ENCODE measurements at regions not wholly inside any gene's neighbourhood (a gene's known extent, or its start where the extent isn't known, plus 50 kb on each side); places are given as distances from the start of the nearest gene placed in this dataset.
"Not testable (repeated sequence)": the region's sequence is repeated elsewhere in the genome, so short reads cannot be mapped to it uniquely, and the experiment has no call there.

DNA sequence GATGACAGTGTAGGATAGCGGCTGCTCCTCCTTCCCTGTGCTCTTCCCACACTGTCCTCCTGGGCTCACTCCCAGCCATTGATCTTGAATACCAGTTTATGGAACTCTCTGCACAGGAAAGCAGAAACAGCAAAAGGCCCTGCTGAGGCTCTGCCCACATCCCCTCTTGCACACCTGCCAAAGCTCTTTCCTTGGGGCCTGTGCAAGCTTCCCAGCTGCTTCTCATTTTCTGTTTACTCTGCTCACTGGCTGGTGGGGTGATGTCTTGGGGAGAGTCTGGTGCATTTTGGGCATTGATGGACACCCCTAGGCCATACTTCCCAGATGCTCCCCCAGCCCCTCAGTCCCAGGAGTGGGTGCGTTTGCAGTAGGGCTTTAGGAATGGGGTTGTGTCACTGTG is 361.8 kb downstream of the TMEM121 start:
- Histone ChIP-seq H3K27ac (ENCODE audit: insufficient read depth, low read length, poor library complexity, severe bottlenecking) (no peak overlapping the region), H3K9me3 (ENCODE audit: control insufficient read depth, low read length) (no peaks in the 10 kb centered on the region), H3K4me3 (ENCODE audit: insufficient read depth, low read depth, low read length, poor library complexity, severe bottlenecking) (no peak overlapping the region), H3K4me1 (ENCODE audit: control insufficient read depth, insufficient read depth, low read length, poor library complexity, severe bottlenecking) (no peaks in the 10 kb centered on the region), H3K27me3 (replicated peaks; ENCODE audit: control insufficient read depth, insufficient read depth, low read length, poor library complexity, severe bottlenecking) (no peaks in the 10 kb centered on the region), H3K36me3 (ENCODE audit: control insufficient read depth, insufficient read depth, low read length) (no peaks in the 10 kb centered on the region)
- DNase-seq: no peak

DNA sequence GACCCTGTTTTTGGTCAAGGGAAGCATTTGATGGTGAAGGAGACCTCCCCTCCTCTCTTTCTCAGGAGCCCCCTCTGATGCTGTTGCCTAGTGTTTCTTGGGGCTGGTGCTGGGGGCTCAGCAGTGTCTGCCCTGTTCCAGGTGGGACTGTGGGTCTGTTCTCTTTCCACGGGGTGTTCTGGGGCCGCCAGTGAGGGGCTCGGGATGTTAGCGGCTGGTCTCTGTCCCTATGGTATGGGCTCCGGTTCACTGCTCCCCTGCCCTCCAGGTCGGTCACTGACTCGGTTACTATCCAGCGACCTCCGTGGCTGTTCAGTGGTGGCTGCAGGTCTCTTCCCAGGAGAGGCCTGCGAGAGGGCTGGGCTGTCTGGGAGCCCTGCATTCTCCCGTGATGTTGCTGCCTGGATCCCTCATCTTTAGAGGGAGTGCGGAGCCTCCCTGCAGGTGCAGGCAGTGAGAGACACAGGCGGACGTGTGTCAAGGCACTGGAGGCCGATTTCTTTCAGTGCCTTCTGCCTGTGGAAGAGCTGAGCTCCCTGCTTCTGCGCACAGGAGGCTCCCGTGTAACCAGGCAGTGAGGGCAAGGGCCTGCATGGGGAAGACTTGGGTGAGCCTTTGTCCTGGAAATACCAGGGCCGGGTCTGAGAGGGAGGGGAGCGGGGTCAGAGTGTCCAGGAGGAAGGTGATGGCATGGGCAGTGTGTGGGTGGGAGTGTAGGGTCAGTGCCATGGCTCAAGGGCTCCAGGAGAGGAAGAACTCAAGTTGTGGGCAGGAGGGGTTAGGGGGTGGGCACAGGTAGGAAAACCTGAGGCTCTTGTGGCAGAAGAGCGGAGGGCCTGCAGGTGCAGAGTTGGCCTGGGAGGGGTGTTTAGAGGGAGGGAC is 362.6 kb downstream of the TMEM121 start:
- no peaks in the 10 kb centered on the region for H3K9me3 ChIP-seq (ENCODE audit: control insufficient read depth, low read length)
- no peak for DNase-seq
- H3K27ac ChIP-seq (ENCODE audit: insufficient read depth, low read length, poor library complexity, severe bottlenecking): no peak overlapping the region
- no peaks in the 10 kb centered on the region for H3K36me3 ChIP-seq (ENCODE audit: control insufficient read depth, insufficient read depth, low read length)
- no peaks in the 10 kb centered on the region for H3K27me3 ChIP-seq (replicated peaks; ENCODE audit: control insufficient read depth, insufficient read depth, low read length, poor library complexity, severe bottlenecking)
- no peaks in the 10 kb centered on the region for H3K4me1 ChIP-seq (ENCODE audit: control insufficient read depth, insufficient read depth, low read length, poor library complexity, severe bottlenecking)
- no peak overlapping the region for H3K4me3 ChIP-seq (ENCODE audit: insufficient read depth, low read depth, low read length, poor library complexity, severe bottlenecking)

DNA sequence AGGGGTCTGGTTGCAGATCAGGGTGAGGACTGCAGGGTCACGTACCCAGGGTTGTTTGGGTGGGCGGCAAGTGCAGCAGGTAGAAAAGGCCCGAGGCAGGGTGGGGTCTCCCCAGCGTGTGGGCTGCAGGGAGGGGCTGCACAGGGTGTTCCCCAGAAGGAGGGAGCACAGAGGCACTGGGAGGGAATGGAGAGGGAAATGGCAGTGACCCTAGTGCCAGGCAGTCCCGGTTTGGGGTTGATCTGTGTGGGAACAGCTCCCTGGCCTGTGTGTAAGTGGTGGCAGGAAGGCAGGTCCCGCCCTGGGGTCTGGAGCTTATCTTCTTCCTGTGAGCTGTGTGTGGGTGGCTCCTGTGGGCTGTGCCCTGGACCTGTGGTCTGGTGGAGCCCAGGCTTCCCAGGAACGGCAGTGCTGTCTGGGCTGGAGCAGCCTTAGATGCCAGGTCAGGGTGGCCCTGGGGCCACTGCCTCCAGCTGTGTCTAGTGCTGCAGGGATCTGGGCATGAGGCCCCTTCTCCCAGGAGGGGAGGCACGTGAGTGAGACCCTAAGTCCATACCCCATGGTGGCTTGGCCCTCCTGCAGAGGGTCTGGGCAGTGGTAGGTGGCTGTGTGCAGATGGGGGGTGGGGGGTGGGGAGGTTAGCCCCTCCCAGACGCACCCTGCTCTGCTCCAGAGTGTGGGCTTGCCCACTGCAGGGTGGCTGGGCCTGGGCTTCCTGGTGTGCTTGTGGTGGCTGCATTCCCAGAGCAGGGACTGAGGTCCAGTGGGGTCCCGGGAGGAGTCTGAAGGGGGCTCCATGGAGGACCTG is 363.5 kb downstream of the TMEM121 start:
- no peak overlapping the region for H3K27ac ChIP-seq (ENCODE audit: insufficient read depth, low read length, poor library complexity, severe bottlenecking)
- no peaks in the 10 kb centered on the region for H3K36me3 ChIP-seq (ENCODE audit: control insufficient read depth, insufficient read depth, low read length)
- H3K4me3 ChIP-seq (ENCODE audit: insufficient read depth, low read depth, low read length, poor library complexity, severe bottlenecking): no peak overlapping the region
- no peak for DNase-seq
- no peaks in the 10 kb centered on the region for H3K9me3 ChIP-seq (ENCODE audit: control insufficient read depth, low read length)
- no peaks in the 10 kb centered on the region for H3K4me1 ChIP-seq (ENCODE audit: control insufficient read depth, insufficient read depth, low read length, poor library complexity, severe bottlenecking)
- no peaks in the 10 kb centered on the region for H3K27me3 ChIP-seq (replicated peaks; ENCODE audit: control insufficient read depth, insufficient read depth, low read length, poor library complexity, severe bottlenecking)

DNA sequence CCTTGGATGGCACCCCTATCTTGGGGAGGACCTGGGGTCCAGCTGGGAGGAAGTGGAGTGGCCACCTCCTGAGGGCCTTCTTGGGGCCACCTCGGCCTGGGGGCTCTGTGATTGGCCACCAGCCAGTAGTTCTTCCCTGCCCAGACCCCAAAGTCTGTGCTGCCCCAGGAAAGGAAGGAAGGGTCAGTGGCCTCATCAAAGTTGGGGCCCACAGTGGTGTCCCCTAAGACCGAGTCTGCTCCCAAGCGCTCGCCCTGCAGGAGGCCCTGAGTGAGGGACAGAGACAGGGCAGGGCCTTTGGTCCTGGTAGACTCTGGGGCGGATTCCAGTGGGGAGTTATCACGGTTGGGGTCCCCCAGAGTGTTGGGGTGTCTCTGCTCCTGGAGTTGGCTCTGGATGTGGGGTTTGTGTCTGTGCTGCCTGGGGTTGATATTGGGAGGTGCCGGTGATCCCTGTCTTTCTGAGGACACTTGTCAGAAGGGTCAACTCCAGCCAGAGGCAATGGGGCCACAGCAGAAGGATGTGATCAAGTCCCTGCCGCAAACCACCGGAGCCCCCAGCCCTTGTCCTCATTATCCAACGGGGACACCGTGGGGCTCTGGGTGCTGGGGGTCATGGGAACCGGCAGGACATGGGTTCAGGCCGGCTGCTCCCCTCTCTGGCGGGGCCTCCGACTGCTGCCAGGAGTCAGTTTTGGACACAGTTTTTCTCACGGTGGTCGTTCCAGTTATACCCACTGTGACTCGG is 364.3 kb downstream of the TMEM121 start:
- Histone ChIP-seq H3K4me3 (ENCODE audit: insufficient read depth, low read depth, low read length, poor library complexity, severe bottlenecking) (no peak overlapping the region), H3K36me3 (ENCODE audit: control insufficient read depth, insufficient read depth, low read length) (no peaks in the 10 kb centered on the region), H3K4me1 (ENCODE audit: control insufficient read depth, insufficient read depth, low read length, poor library complexity, severe bottlenecking) (no peaks in the 10 kb centered on the region), H3K27me3 (replicated peaks; ENCODE audit: control insufficient read depth, insufficient read depth, low read length, poor library complexity, severe bottlenecking) (no peaks in the 10 kb centered on the region), H3K27ac (ENCODE audit: insufficient read depth, low read length, poor library complexity, severe bottlenecking) (no peak overlapping the region), H3K9me3 (ENCODE audit: control insufficient read depth, low read length) (no peaks in the 10 kb centered on the region)
- DNase-seq: no peak

DNA sequence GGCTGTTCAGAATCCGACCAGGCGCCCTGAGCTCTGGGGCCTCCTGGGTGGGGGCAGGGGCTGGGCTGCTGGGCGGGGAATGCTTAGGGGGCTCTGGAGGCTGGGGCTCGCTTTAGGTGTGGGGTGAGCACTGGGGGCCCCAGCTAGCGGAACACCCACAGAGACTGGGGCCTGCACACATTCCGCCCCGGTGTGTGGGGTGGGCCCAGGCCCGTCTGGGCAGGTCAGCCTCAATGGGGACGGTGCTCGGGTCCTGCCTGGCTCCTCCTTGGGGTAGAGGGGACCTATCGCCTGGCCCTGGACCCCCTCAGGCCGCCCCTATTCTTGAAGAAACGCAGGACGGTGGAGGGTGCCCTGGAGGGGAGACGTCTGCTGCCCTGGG is 364.8 kb downstream of the TMEM121 start:
- DNase-seq: no peak
- Histone ChIP-seq H3K9me3 (ENCODE audit: control insufficient read depth, low read length) (no peaks in the 10 kb centered on the region), H3K4me3 (ENCODE audit: insufficient read depth, low read depth, low read length, poor library complexity, severe bottlenecking) (no peak overlapping the region)

DNA sequence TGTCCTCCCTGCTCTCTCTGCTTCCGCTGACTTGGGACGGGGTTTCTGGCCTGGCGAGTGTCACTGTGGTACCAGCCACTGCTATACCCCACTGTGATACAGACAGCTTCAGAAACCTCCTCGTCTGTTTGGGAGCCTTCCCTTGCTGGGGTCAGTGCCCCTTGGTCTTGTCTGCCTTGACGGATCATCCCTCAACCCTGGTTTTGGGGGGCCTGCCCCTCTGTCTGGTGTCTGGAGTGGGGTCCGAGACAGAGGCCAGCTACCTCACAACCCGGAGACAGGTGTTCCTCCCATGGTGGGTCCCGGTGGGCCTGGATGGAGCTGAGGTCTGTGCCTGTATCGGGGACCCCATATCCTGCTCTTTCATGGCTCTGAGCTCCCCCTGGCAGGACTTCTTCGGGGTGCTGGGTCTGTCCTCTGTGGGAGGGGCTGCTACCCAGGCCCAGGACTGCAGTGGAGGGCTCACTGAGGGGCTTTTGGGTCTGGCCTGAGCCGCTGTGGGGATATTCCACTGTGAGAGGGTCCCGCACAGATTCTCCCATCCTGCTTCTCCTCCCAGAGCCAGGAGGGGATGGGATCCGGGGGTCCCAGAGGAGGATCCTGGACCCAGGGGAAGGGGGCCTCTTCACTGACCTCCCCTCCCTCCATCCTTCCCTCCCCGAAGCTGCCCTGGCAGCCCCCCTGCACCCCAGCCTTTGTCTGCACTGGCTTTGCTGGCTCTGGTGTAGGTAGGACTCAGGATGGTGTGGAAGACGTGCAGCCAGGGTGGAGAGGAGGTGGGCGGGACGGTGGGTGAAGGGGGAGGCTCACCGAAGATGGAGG is 365.5 kb downstream of the TMEM121 start:
- Histone ChIP-seq H3K27ac (ENCODE audit: insufficient read depth, low read length, poor library complexity, severe bottlenecking) (no peak overlapping the region), H3K27me3 (replicated peaks; ENCODE audit: control insufficient read depth, insufficient read depth, low read length, poor library complexity, severe bottlenecking) (no peaks in the 10 kb centered on the region)
- DNase-seq: no peak

More for the DNA sequence above, 364.8 kb downstream of the TMEM121 start:
- no peaks in the 10 kb centered on the region for H3K27me3 ChIP-seq (replicated peaks; ENCODE audit: control insufficient read depth, insufficient read depth, low read length, poor library complexity, severe bottlenecking)
- no peaks in the 10 kb centered on the region for H3K36me3 ChIP-seq (ENCODE audit: control insufficient read depth, insufficient read depth, low read length)
- H3K4me1 ChIP-seq (ENCODE audit: control insufficient read depth, insufficient read depth, low read length, poor library complexity, severe bottlenecking): no peaks in the 10 kb centered on the region
- no peak overlapping the region for H3K27ac ChIP-seq (ENCODE audit: insufficient read depth, low read length, poor library complexity, severe bottlenecking)

DNA sequence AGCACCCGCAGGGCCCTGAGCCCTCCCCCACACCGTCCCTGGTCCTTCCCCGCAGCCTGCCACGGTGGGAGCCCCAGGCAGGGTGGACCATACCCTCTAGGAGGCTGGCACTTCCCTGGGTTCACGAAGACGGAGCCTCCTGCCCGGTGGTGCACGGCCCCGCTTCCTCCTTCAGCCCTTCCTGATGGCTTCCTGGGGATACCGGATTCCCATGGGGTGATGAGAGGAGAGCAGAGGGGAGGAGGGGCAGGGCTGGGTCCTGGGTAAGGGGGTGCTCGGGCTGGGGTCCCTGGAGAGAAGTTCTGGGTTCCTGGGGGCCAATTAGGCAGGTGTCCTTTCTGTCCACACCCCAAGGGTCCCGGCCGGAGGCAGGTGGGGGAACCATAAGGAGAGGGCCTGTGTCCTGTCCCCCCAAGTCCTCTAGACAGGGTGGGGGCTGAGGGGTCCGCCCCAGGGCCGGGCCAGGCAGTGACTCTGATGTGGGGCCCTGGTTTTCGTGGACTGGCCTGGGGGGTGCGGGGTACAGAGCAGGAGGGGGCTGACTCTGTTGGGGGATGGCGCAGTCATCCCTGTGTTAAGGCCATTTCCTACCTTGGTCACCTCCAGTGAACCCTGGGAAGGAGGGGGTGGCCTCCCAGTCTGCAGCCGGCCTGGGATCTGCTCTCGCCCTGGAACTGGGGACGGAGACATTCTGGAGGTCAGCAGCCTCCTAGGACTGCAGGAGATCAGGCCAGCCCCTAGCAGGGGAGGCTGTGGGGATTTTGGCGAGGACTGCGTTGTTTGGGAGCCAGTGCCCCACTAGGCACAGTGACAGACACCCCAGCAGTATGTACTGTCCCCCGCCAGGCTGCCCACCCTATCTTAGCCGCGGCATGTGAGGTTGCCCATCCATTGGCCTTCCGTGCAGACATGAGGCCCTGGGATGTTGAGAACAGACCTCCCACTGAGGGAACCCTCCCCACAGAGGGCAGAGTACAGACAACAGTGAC is 366.4 kb downstream of the TMEM121 start:
- not testable (repeated sequence) for DNase-seq; H3K9me3 ChIP-seq (ENCODE audit: control insufficient read depth, low read length)

More for the DNA sequence above, 365.5 kb downstream of the TMEM121 start:
- H3K36me3 ChIP-seq (ENCODE audit: control insufficient read depth, insufficient read depth, low read length): no peaks in the 10 kb centered on the region
- no peaks in the 10 kb centered on the region for H3K4me1 ChIP-seq (ENCODE audit: control insufficient read depth, insufficient read depth, low read length, poor library complexity, severe bottlenecking)
- H3K9me3 ChIP-seq (ENCODE audit: control insufficient read depth, low read length): no peaks in the 10 kb centered on the region
- no peak overlapping the region for H3K4me3 ChIP-seq (ENCODE audit: insufficient read depth, low read depth, low read length, poor library complexity, severe bottlenecking)

DNA sequence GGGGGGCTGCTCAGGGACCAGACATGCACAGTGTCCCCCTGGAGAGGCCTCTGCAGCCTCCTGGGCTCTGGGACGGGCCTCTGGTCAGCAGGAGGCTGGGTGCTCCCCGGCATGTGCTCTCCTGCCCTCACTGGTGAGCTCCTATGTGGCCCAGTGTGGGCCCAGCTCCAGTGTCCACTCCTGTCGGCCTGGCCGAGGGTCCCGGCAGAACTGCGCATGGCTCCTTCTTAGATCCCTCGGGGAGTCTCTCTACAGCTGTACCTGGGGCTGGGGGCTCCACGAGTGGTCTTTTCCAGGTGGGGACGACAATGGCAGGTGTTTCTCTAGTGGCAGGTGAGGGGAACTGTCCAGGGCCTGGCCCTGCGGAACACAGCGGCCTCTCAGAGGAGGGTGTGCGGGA is 367.3 kb downstream of the TMEM121 start:
- H3K4me3 ChIP-seq (ENCODE audit: insufficient read depth, low read depth, low read length, poor library complexity, severe bottlenecking); DNase-seq; H3K27ac ChIP-seq (ENCODE audit: insufficient read depth, low read length, poor library complexity, severe bottlenecking); H3K27me3 ChIP-seq (replicated peaks; ENCODE audit: control insufficient read depth, insufficient read depth, low read length, poor library complexity, severe bottlenecking); H3K36me3 ChIP-seq (ENCODE audit: control insufficient read depth, insufficient read depth, low read length); H3K9me3 ChIP-seq (ENCODE audit: control insufficient read depth, low read length); H3K4me1 ChIP-seq (ENCODE audit: control insufficient read depth, insufficient read depth, low read length, poor library complexity, severe bottlenecking): not testable (repeated sequence)

More for the DNA sequence above, 366.4 kb downstream of the TMEM121 start:
- H3K4me1 ChIP-seq (ENCODE audit: control insufficient read depth, insufficient read depth, low read length, poor library complexity, severe bottlenecking); H3K36me3 ChIP-seq (ENCODE audit: control insufficient read depth, insufficient read depth, low read length); H3K4me3 ChIP-seq (ENCODE audit: insufficient read depth, low read depth, low read length, poor library complexity, severe bottlenecking); H3K27ac ChIP-seq (ENCODE audit: insufficient read depth, low read length, poor library complexity, severe bottlenecking); H3K27me3 ChIP-seq (replicated peaks; ENCODE audit: control insufficient read depth, insufficient read depth, low read length, poor library complexity, severe bottlenecking): not testable (repeated sequence)

Data from effector memory CD4-positive, alpha-beta T cell (primary cell).